ENCODE measurements at regions not wholly inside any gene's neighbourhood (a gene's known extent, or its start where the extent isn't known, plus 50 kb on each side); places are given as distances from the start of the nearest gene placed in this dataset.

- Histone ChIP-seq H3K23ac (ENCODE audit: insufficient read length) (no peak overlapping the region), H3K4ac (replicated peaks; ENCODE audit: insufficient read length, low read depth, low read length) (no peak overlapping the region), H2BK20ac (ENCODE audit: low read length) (no peak overlapping the region), H2BK12ac (ENCODE audit: low read depth, low read length) (no peak overlapping the region), H3K4me1 (replicated peaks in 1 of 4; ENCODE audit: control insufficient read depth in 3 of 4, insufficient read depth in 4 of 4, low read length in 3 of 4) (peaks cover 0 to 3% (median 0%) of the 10 kb centered on the region in 4 experiments; a peak in 3 of 7 replicates), H3K4me2 (ENCODE audit: insufficient read depth in 1 of 2, low read depth in 2 of 2, low read length in 2 of 2) (no peak overlapping the region), H3K27ac (ENCODE audit: low read depth, low read length) (no peak overlapping the region), H3K9me3 (ENCODE audit: insufficient read depth in 2 of 2, low read depth in 1 of 2, low read length in 1 of 2) (no peaks in the 10 kb centered on the region), H2AFZ (ENCODE audit: low read length) (no peak overlapping the region), H3K79me2 (ENCODE audit: control insufficient read depth in 1 of 2, insufficient read depth in 2 of 2, low read length in 2 of 2) (no peaks in the 10 kb centered on the region), H3K27me3 (replicated peaks in 1 of 4; ENCODE audit: control insufficient read depth in 3 of 4, extremely low read depth in 1 of 4, insufficient read depth in 3 of 4, low read length in 3 of 4) (no peaks in the 10 kb centered on the region), H4K5ac (ENCODE audit: insufficient read length, low read depth, low read length) (no peak overlapping the region), H3K14ac (ENCODE audit: insufficient read length) (no peak overlapping the region), H3K23me2 (ENCODE audit: low read depth, low read length) (no peaks in the 10 kb centered on the region), H3K4me3 (ENCODE audit: extremely low read depth in 1 of 4, insufficient read depth in 2 of 4, low read depth in 3 of 4, low read length in 4 of 4) (no peak overlapping the region), H4K8ac (ENCODE audit: extremely low read depth, insufficient read depth, low read length) (no peak overlapping the region), H2BK120ac (replicated peaks; ENCODE audit: low read depth, low read length) (no peak overlapping the region), H4K91ac (replicated peaks; ENCODE audit: insufficient read length, low read length) (no peak overlapping the region), H2BK15ac (ENCODE audit: low read length) (no peak overlapping the region), H2AK5ac (ENCODE audit: low read depth, low read length) (no peak overlapping the region), H4K20me1 (replicated peaks in 1 of 2; ENCODE audit: control insufficient read depth in 1 of 2, insufficient read depth in 2 of 2, low read length in 2 of 2) (no peaks in the 10 kb centered on the region), H3K9ac (replicated peaks in 1 of 4; ENCODE audit: extremely low read depth in 1 of 4, low read depth in 3 of 4, low read length in 3 of 4) (no peak overlapping the region), H3K79me1 (ENCODE audit: low read depth, low read length) (no peaks in the 10 kb centered on the region), H3K36me3 (ENCODE audit: control insufficient read depth in 2 of 4, insufficient read depth in 4 of 4, low read length in 3 of 4) (no peaks in the 10 kb centered on the region), H3K56ac (replicated peaks; ENCODE audit: insufficient read length, low read depth, low read length) (no peak overlapping the region), H3K18ac (ENCODE audit: extremely low read depth, low read length) (no peak overlapping the region), H2BK5ac (ENCODE audit: low read depth, low read length) (no peak overlapping the region)
- WGBS, 2 experiments (ENCODE audit: extremely low coverage in 1 of 2, insufficient coverage in 1 of 2, insufficient read length in 1 of 2, insufficient replicate concordance in 2 of 2, low coverage in 1 of 2, low lambda C conversion rate in 2 of 2, missing lambda C conversion rate in 1 of 2), result 93% methylated on average over 3 of the region's 3 CpGs; no CpG with 5 or more reads in 1 of the 2 experiments
- no peak for FAIRE-seq
- ChIA-PET POLR2A (ENCODE audit: partially characterized antibody) (no interaction called here), CTCF (ENCODE audit: partially characterized antibody) (interaction anchor here (1.0 kb wide), 1 partner anchor 85 kb away, joined by 3 read pairs; no protein-coding TSS in a partner anchor)
- no peak for DNase-seq (ENCODE audit: low read depth in 1 of 2, low spot score in 2 of 2)
- no peak for TF ChIP-seq JUND (IDR thresholded peaks at IDR 0.05; ENCODE audit: low read length)
- TF ChIP-seq POU5F1 (IDR thresholded peaks at IDR 0.05; ENCODE audit: low read depth, low read length), result no peak
These were observed 150.6 kb upstream of the EDIL3 start for GRCh38 chr5:84535281-84535680.

Data from H1 (cell line).